Effector memory CD8-positive, alpha-beta T cell (primary cell): ENCODE measurements at regions not wholly inside any gene's neighbourhood (a gene's known extent, or its start where the extent isn't known, plus 50 kb on each side); places are given as distances from the start of the nearest gene placed in this dataset.
"Not testable (repeated sequence)": the region's sequence is repeated elsewhere in the genome, so short reads cannot be mapped to it uniquely, and the experiment has no call there.

Source experiments
- ATAC-seq: fragments of 150-1000 bp; cut with Tn5 transposase; replicated peaks from 2 replicates; pipeline ENCODE4 v1.10.0; 2021; ENCODE audit warnings: mild to moderate bottlenecking, moderate library complexity
- DNase-seq, 3 experiments: peaks; one replicate each; pipeline ENCODE4 v3.0.0; 2021
- H3K27ac Mint-ChIP-seq, 2 donors: one replicate each; pipeline ENCODE4 v1.8.0; 2022; ENCODE audit warnings: mild to moderate bottlenecking in 2 of 2, mixed read lengths in 2 of 2, moderate library complexity in 2 of 2
- H3K27me3 Mint-ChIP-seq, 2 donors: one replicate each; pipeline ENCODE4 v1.8.0; 2022; ENCODE audit warnings: mixed read lengths in 2 of 2
- H3K36me3 Mint-ChIP-seq: one replicate; pipeline ENCODE4 v1.8.0; 2022; ENCODE audit warnings: mild to moderate bottlenecking, moderate library complexity, mixed read lengths; ENCODE audit not compliant: insufficient read depth
- H3K4me1 Mint-ChIP-seq, 2 donors: one replicate each; pipeline ENCODE4 v1.8.0; 2022; ENCODE audit warnings: low read depth in 2 of 2, mixed read lengths in 2 of 2
- H3K4me3 Mint-ChIP-seq, 2 donors: one replicate each; pipeline ENCODE4 v1.8.0; 2022; ENCODE audit warnings: mild to moderate bottlenecking in 2 of 2, mixed read lengths in 2 of 2, moderate library complexity in 2 of 2
- H3K9me3 Mint-ChIP-seq, 2 donors: one replicate each; pipeline ENCODE4 v1.8.0; 2022; ENCODE audit warnings: mixed read lengths in 2 of 2

GRCh38 chr5:57002959-57003485 lies 51.1 kb upstream of the MIER3 start:
- Mint-ChIP-seq H3K27ac (no peak overlapping the region), H3K9me3 (no peaks in the 10 kb centered on the region), H3K27me3 (peaks cover 19 to 35% of the 10 kb centered on the region in 2 donors), H3K36me3 (no peaks in the 10 kb centered on the region), H3K4me1 (no peaks in the 10 kb centered on the region), H3K4me3 (no peak overlapping the region)
- no peak for DNase-seq
- no peak for ATAC-seq

GRCh38 chr5:57003566-57003965 lies 51.6 kb upstream of the MIER3 start:
- DNase-seq, H3K4me1 Mint-ChIP-seq, H3K4me3 Mint-ChIP-seq, ATAC-seq, H3K27ac Mint-ChIP-seq, H3K36me3 Mint-ChIP-seq, H3K9me3 Mint-ChIP-seq: not testable (repeated sequence)
- peaks cover 19 to 35% of the 10 kb centered on the region in 2 donors for H3K27me3 Mint-ChIP-seq

GRCh38 chr5:57004800-57005199 lies 52.9 kb upstream of the MIER3 start:
- H3K4me1 Mint-ChIP-seq = no peaks in the 10 kb centered on the region
- DNase-seq (no peak), ATAC-seq (no peak)
- H3K9me3 Mint-ChIP-seq = no peaks in the 10 kb centered on the region
- peaks cover 19 to 35% of the 10 kb centered on the region in 2 donors for H3K27me3 Mint-ChIP-seq
- no peaks in the 10 kb centered on the region for H3K36me3 Mint-ChIP-seq
- H3K4me3 Mint-ChIP-seq = no peak overlapping the region
- H3K27ac Mint-ChIP-seq = no peak overlapping the region

- DNase-seq = no peak
- H3K4me3 Mint-ChIP-seq = no peak overlapping the region
- H3K27ac Mint-ChIP-seq = no peak overlapping the region
- no peaks in the 10 kb centered on the region for H3K36me3 Mint-ChIP-seq
- H3K9me3 Mint-ChIP-seq = no peaks in the 10 kb centered on the region
- no peak for ATAC-seq
- H3K4me1 Mint-ChIP-seq = no peaks in the 10 kb centered on the region
- H3K27me3 Mint-ChIP-seq = peaks cover 11% of the 10 kb centered on the region in 2 donors
Measured at GRCh38 chr5:57007344-57007743, 55.4 kb upstream of the MIER3 start.

- H3K27me3 Mint-ChIP-seq = peaks cover 0 to 10% of the 10 kb centered on the region in 2 donors
- H3K4me3 Mint-ChIP-seq = no peak overlapping the region
- H3K4me1 Mint-ChIP-seq = no peaks in the 10 kb centered on the region
- ATAC-seq (no peak), DNase-seq (no peak)
- no peaks in the 10 kb centered on the region for H3K36me3 Mint-ChIP-seq
- no peak overlapping the region for H3K27ac Mint-ChIP-seq
- H3K9me3 Mint-ChIP-seq = no peaks in the 10 kb centered on the region
Measured at GRCh38 chr5:57009811-57010210, 57.9 kb upstream of the MIER3 start.

- Mint-ChIP-seq H3K27me3 (peaks cover 0 to 10% of the 10 kb centered on the region in 2 donors), H3K4me3 (no peak overlapping the region), H3K9me3 (no peaks in the 10 kb centered on the region), H3K4me1 (no peaks in the 10 kb centered on the region), H3K36me3 (no peaks in the 10 kb centered on the region), H3K27ac (no peak overlapping the region)
- DNase-seq = no peak
- ATAC-seq = no peak
Measured at GRCh38 chr5:57010786-57011185, 58.9 kb upstream of the MIER3 start.

GRCh38 chr5:57012511-57012910 lies 60.6 kb upstream of the MIER3 start:
- peaks cover 0 to 10% of the 10 kb centered on the region in 2 donors for H3K27me3 Mint-ChIP-seq
- DNase-seq (no peak), ATAC-seq (no peak)
- H3K27ac Mint-ChIP-seq = no peak overlapping the region
- no peaks in the 10 kb centered on the region for H3K4me1 Mint-ChIP-seq
- H3K9me3 Mint-ChIP-seq = no peaks in the 10 kb centered on the region
- no peak overlapping the region for H3K4me3 Mint-ChIP-seq
- no peaks in the 10 kb centered on the region for H3K36me3 Mint-ChIP-seq

- no peaks in the 10 kb centered on the region for H3K27me3 Mint-ChIP-seq
- ATAC-seq (no peak), DNase-seq (no peak)
- H3K9me3 Mint-ChIP-seq = no peaks in the 10 kb centered on the region
- H3K36me3 Mint-ChIP-seq = no peaks in the 10 kb centered on the region
- H3K4me3 Mint-ChIP-seq = no peak overlapping the region
- no peak overlapping the region for H3K27ac Mint-ChIP-seq
- H3K4me1 Mint-ChIP-seq = peaks cover 0 to 1% of the 10 kb centered on the region in 2 donors
Measured at GRCh38 chr5:57025961-57026360, 74.0 kb upstream of the MIER3 start.

- H3K27me3 Mint-ChIP-seq = peaks cover 16 to 20% of the 10 kb centered on the region in 2 donors
- no peaks in the 10 kb centered on the region for H3K9me3 Mint-ChIP-seq
- H3K4me1 Mint-ChIP-seq = peaks cover 0 to 7% of the 10 kb centered on the region in 2 donors
- no peaks in the 10 kb centered on the region for H3K36me3 Mint-ChIP-seq
- no peak overlapping the region for H3K4me3 Mint-ChIP-seq
- ATAC-seq (no peak), DNase-seq (no peak)
- no peak overlapping the region for H3K27ac Mint-ChIP-seq
Measured at GRCh38 chr5:57028161-57028560, 76.2 kb upstream of the MIER3 start.

- Mint-ChIP-seq H3K4me1 (peaks cover 0 to 7% of the 10 kb centered on the region in 2 donors), H3K4me3 (no peak overlapping the region), H3K9me3 (no peaks in the 10 kb centered on the region), H3K27me3 (peaks cover 16 to 20% of the 10 kb centered on the region in 2 donors), H3K27ac (no peak overlapping the region), H3K36me3 (no peaks in the 10 kb centered on the region)
- no peak for DNase-seq
- no peak for ATAC-seq
Measured at GRCh38 chr5:57032151-57032551, 80.2 kb upstream of the MIER3 start.

- Mint-ChIP-seq H3K27ac (no peak overlapping the region), H3K27me3 (peaks cover 16 to 20% of the 10 kb centered on the region in 2 donors), H3K36me3 (no peaks in the 10 kb centered on the region), H3K4me3 (no peak overlapping the region), H3K9me3 (no peaks in the 10 kb centered on the region), H3K4me1 (peaks cover 0 to 7% of the 10 kb centered on the region in 2 donors)
- ATAC-seq (no peak), DNase-seq (no peak)
Measured at GRCh38 chr5:57033103-57033502, 81.2 kb upstream of the MIER3 start.

GRCh38 chr5:57033503-57033902 lies 81.6 kb upstream of the MIER3 start:
- Mint-ChIP-seq H3K4me3 (no peak overlapping the region), H3K36me3 (no peaks in the 10 kb centered on the region), H3K27me3 (peaks cover 16 to 20% of the 10 kb centered on the region in 2 donors), H3K27ac (no peak overlapping the region), H3K9me3 (no peaks in the 10 kb centered on the region), H3K4me1 (peaks cover 0 to 7% of the 10 kb centered on the region in 2 donors)
- no peak for DNase-seq
- no peak for ATAC-seq

- H3K27ac Mint-ChIP-seq = no peak overlapping the region
- H3K36me3 Mint-ChIP-seq = no peaks in the 10 kb centered on the region
- ATAC-seq = no peak
- peaks cover 0 to 7% of the 10 kb centered on the region in 2 donors for H3K4me1 Mint-ChIP-seq
- peaks cover 16 to 20% of the 10 kb centered on the region in 2 donors for H3K27me3 Mint-ChIP-seq
- H3K4me3 Mint-ChIP-seq = no peak overlapping the region
- no peaks in the 10 kb centered on the region for H3K9me3 Mint-ChIP-seq
- DNase-seq = no peak
Measured at GRCh38 chr5:57034201-57034916, 82.4 kb upstream of the MIER3 start.

GRCh38 chr5:57035955-57036354 lies 84.0 kb upstream of the MIER3 start:
- peaks cover 16 to 20% of the 10 kb centered on the region in 2 donors for H3K27me3 Mint-ChIP-seq
- peaks cover 0 to 5% of the 10 kb centered on the region in 2 donors for H3K4me1 Mint-ChIP-seq
- no peak overlapping the region for H3K4me3 Mint-ChIP-seq
- no peaks in the 10 kb centered on the region for H3K9me3 Mint-ChIP-seq
- DNase-seq (no peak), ATAC-seq (no peak)
- no peak overlapping the region for H3K27ac Mint-ChIP-seq
- no peaks in the 10 kb centered on the region for H3K36me3 Mint-ChIP-seq
